HG03175 (cell line): ENCODE measurements at regions not wholly inside any gene's neighbourhood (a gene's known extent, or its start where the extent isn't known, plus 50 kb on each side); places are given as distances from the start of the nearest gene placed in this dataset.

Experiments
- ATAC-seq: cut with Tn5 transposase; IDR thresholded peaks from one replicate; pipeline ENCODE4 v1.9.1; 2021; ENCODE audit warnings: mild to moderate bottlenecking, moderate library complexity; ENCODE audit not compliant: unreplicated experiment

GRCh38 chr2:39513641-39514094, 76.6 kb upstream of the MAP4K3 start:
- peak; percentile 78 for ATAC-seq

GRCh38 chr2:39514825-39515224, 77.7 kb upstream of the MAP4K3 start:
- ATAC-seq = no peak

- no peak for ATAC-seq
Observed at GRCh38 chr2:39515273-39515896, 78.3 kb upstream of the MAP4K3 start.

- no peak for ATAC-seq
Observed at GRCh38 chr2:39515897-39516346, 78.8 kb upstream of the MAP4K3 start.

- ATAC-seq = no peak
Observed at GRCh38 chr2:39516347-39517101, 79.4 kb upstream of the MAP4K3 start.

- ATAC-seq = no peak
Observed at GRCh38 chr2:39517102-39517436, 80.0 kb upstream of the MAP4K3 start.

GRCh38 chr2:39517622-39518021, 80.5 kb upstream of the MAP4K3 start:
- ATAC-seq = no peak

GRCh38 chr2:39519886-39520285, 82.8 kb upstream of the MAP4K3 start:
- ATAC-seq = no peak

- no peak for ATAC-seq
Observed at GRCh38 chr2:39521876-39522517, 84.9 kb upstream of the MAP4K3 start.

- ATAC-seq = no peak
Observed at GRCh38 chr2:39522518-39522877, 85.4 kb upstream of the MAP4K3 start.

- no peak for ATAC-seq
Observed at GRCh38 chr2:39523308-39524044, 86.4 kb upstream of the MAP4K3 start.

- ATAC-seq = no peak
Observed at GRCh38 chr2:39524061-39524460, 87.0 kb upstream of the MAP4K3 start.

- ATAC-seq = no peak
Observed at GRCh38 chr2:39524756-39525635, 87.9 kb upstream of the MAP4K3 start.

GRCh38 chr2:39525636-39526412, 88.7 kb upstream of the MAP4K3 start:
- ATAC-seq = no peak

GRCh38 chr2:39528701-39529100, 91.6 kb upstream of the MAP4K3 start:
- ATAC-seq = no peak

- no peak for ATAC-seq
Observed at GRCh38 chr2:39529836-39530235, 92.8 kb upstream of the MAP4K3 start.

GRCh38 chr2:39530411-39530866, 93.4 kb upstream of the MAP4K3 start:
- ATAC-seq = no peak

GRCh38 chr2:39531220-39531777, 94.2 kb upstream of the MAP4K3 start:
- no peak for ATAC-seq

GRCh38 chr2:39532933-39533332, 95.8 kb upstream of the MAP4K3 start:
- no peak for ATAC-seq
